Stimulated activated naive CD8-positive, alpha-beta T cell treated with anti-CD3 and anti-CD28 coated beads, Interleukin-15, Interleukin-2, amounts not matched to agents 100 ng/mL and 50 ng/mL, for 24 hours (primary cell): ENCODE measurements at regions not wholly inside any gene's neighbourhood (a gene's known extent, or its start where the extent isn't known, plus 50 kb on each side); places are given as distances from the start of the nearest gene placed in this dataset.

Source experiments
- H3K27ac Mint-ChIP-seq: one replicate; pipeline ENCODE4 v1.8.0; 2021; ENCODE audit warnings: mild to moderate bottlenecking, mixed read lengths
- H3K27me3 Mint-ChIP-seq: one replicate; pipeline ENCODE4 v1.8.0; 2021; ENCODE audit warnings: mixed read lengths
- H3K36me3 Mint-ChIP-seq: one replicate; pipeline ENCODE4 v1.8.0; 2021; ENCODE audit warnings: low read depth, mixed read lengths
- H3K4me1 Mint-ChIP-seq: one replicate; pipeline ENCODE4 v1.8.0; 2021; ENCODE audit warnings: low read depth, mixed read lengths
- H3K4me3 Mint-ChIP-seq: one replicate; pipeline ENCODE4 v1.8.0; 2021; ENCODE audit warnings: mild to moderate bottlenecking, mixed read lengths
- H3K9me3 Mint-ChIP-seq: one replicate; pipeline ENCODE4 v1.8.0; 2021; ENCODE audit warnings: mixed read lengths

- H3K9me3 Mint-ChIP-seq: no peaks in the 10 kb centered on the region
- H3K4me3 Mint-ChIP-seq: no peak overlapping the region
- H3K36me3 Mint-ChIP-seq: no peaks in the 10 kb centered on the region
- H3K4me1 Mint-ChIP-seq: no peaks in the 10 kb centered on the region
- no peak overlapping the region for H3K27ac Mint-ChIP-seq
- peaks cover 35% of the 10 kb centered on the region for H3K27me3 Mint-ChIP-seq
Measured at GRCh38 chr5:40078898-40079575, 600.7 kb upstream of the PTGER4 start.

- no peak overlapping the region for H3K4me3 Mint-ChIP-seq
- H3K4me1 Mint-ChIP-seq: no peaks in the 10 kb centered on the region
- H3K27me3 Mint-ChIP-seq: peaks cover 20% of the 10 kb centered on the region
- no peaks in the 10 kb centered on the region for H3K36me3 Mint-ChIP-seq
- H3K27ac Mint-ChIP-seq: no peak overlapping the region
- no peaks in the 10 kb centered on the region for H3K9me3 Mint-ChIP-seq
Measured at GRCh38 chr5:40074826-40075225, 604.9 kb upstream of the PTGER4 start.

- peaks cover 11% of the 10 kb centered on the region for H3K27me3 Mint-ChIP-seq
Measured at GRCh38 chr5:40073927-40074326, 605.8 kb upstream of the PTGER4 start.

GRCh38 chr5:40071870-40072269, 607.8 kb upstream of the PTGER4 start:
- H3K27me3 Mint-ChIP-seq: peaks cover 4% of the 10 kb centered on the region
- H3K36me3 Mint-ChIP-seq: no peaks in the 10 kb centered on the region
- no peak overlapping the region for H3K27ac Mint-ChIP-seq
- no peaks in the 10 kb centered on the region for H3K9me3 Mint-ChIP-seq
- H3K4me3 Mint-ChIP-seq: no peak overlapping the region
- H3K4me1 Mint-ChIP-seq: no peaks in the 10 kb centered on the region

More at GRCh38 chr5:40073927-40074326, 605.8 kb upstream of the PTGER4 start:
- Mint-ChIP-seq H3K4me3 (no peak overlapping the region), H3K4me1 (no peaks in the 10 kb centered on the region), H3K9me3 (no peaks in the 10 kb centered on the region), H3K36me3 (no peaks in the 10 kb centered on the region), H3K27ac (no peak overlapping the region)

- H3K9me3 Mint-ChIP-seq: no peaks in the 10 kb centered on the region
- H3K36me3 Mint-ChIP-seq: no peaks in the 10 kb centered on the region
- H3K27me3 Mint-ChIP-seq: no peaks in the 10 kb centered on the region
- no peaks in the 10 kb centered on the region for H3K4me1 Mint-ChIP-seq
- no peak overlapping the region for H3K4me3 Mint-ChIP-seq
- no peak overlapping the region for H3K27ac Mint-ChIP-seq
Measured at GRCh38 chr5:40066616-40067015, 613.1 kb upstream of the PTGER4 start.

- Mint-ChIP-seq H3K36me3 (no peaks in the 10 kb centered on the region), H3K27me3 (peaks cover 3% of the 10 kb centered on the region), H3K9me3 (no peaks in the 10 kb centered on the region), H3K27ac (no peak overlapping the region), H3K4me3 (no peak overlapping the region), H3K4me1 (no peaks in the 10 kb centered on the region)
Measured at GRCh38 chr5:40052808-40053207, 626.9 kb upstream of the PTGER4 start.

- H3K27me3 Mint-ChIP-seq: peaks cover 5% of the 10 kb centered on the region
Measured at GRCh38 chr5:40046792-40047191, 622.0 kb upstream of the DAB2 start.

GRCh38 chr5:40045429-40045828, 620.6 kb upstream of the DAB2 start:
- Mint-ChIP-seq H3K4me3 (no peak overlapping the region), H3K9me3 (peaks cover 4% of the 10 kb centered on the region), H3K4me1 (peaks cover 9% of the 10 kb centered on the region), H3K27ac (no peak overlapping the region), H3K27me3 (peaks cover 6% of the 10 kb centered on the region), H3K36me3 (no peaks in the 10 kb centered on the region)

More at GRCh38 chr5:40046792-40047191, 622.0 kb upstream of the DAB2 start:
- H3K27ac Mint-ChIP-seq: no peak overlapping the region
- peaks cover 9% of the 10 kb centered on the region for H3K4me1 Mint-ChIP-seq
- H3K4me3 Mint-ChIP-seq: no peak overlapping the region
- peaks cover 4% of the 10 kb centered on the region for H3K9me3 Mint-ChIP-seq
- H3K36me3 Mint-ChIP-seq: no peaks in the 10 kb centered on the region

GRCh38 chr5:40043916-40044315, 619.1 kb upstream of the DAB2 start:
- Mint-ChIP-seq H3K4me1 (peaks cover 9% of the 10 kb centered on the region), H3K36me3 (no peaks in the 10 kb centered on the region), H3K27me3 (peaks cover 6% of the 10 kb centered on the region), H3K27ac (no peak overlapping the region), H3K9me3 (peaks cover 4% of the 10 kb centered on the region), H3K4me3 (no peak overlapping the region)

GRCh38 chr5:40041452-40041851, 616.7 kb upstream of the DAB2 start:
- peak overlapping the region; percentile 8 for H3K27ac Mint-ChIP-seq
- no peak overlapping the region for H3K4me3 Mint-ChIP-seq
- peaks cover 3% of the 10 kb centered on the region for H3K4me1 Mint-ChIP-seq
- H3K27me3 Mint-ChIP-seq: peaks cover 3% of the 10 kb centered on the region
- H3K9me3 Mint-ChIP-seq: no peaks in the 10 kb centered on the region
- no peaks in the 10 kb centered on the region for H3K36me3 Mint-ChIP-seq

GRCh38 chr5:40037713-40038112, 612.9 kb upstream of the DAB2 start:
- H3K27me3 Mint-ChIP-seq: peaks cover 3% of the 10 kb centered on the region
- H3K4me1 Mint-ChIP-seq: peaks cover 12% of the 10 kb centered on the region
- H3K4me3 Mint-ChIP-seq: no peak overlapping the region
- H3K27ac Mint-ChIP-seq: no peak overlapping the region
- H3K9me3 Mint-ChIP-seq: no peaks in the 10 kb centered on the region
- H3K36me3 Mint-ChIP-seq: no peaks in the 10 kb centered on the region

- H3K9me3 Mint-ChIP-seq: no peaks in the 10 kb centered on the region
- no peak overlapping the region for H3K4me3 Mint-ChIP-seq
- no peak overlapping the region for H3K27ac Mint-ChIP-seq
- H3K4me1 Mint-ChIP-seq: peaks cover 12% of the 10 kb centered on the region
- no peaks in the 10 kb centered on the region for H3K36me3 Mint-ChIP-seq
- H3K27me3 Mint-ChIP-seq: no peaks in the 10 kb centered on the region
Measured at GRCh38 chr5:40034441-40034840, 609.7 kb upstream of the DAB2 start.

GRCh38 chr5:40033411-40033810, 608.6 kb upstream of the DAB2 start:
- Mint-ChIP-seq H3K4me1 (peaks cover 12% of the 10 kb centered on the region), H3K9me3 (no peaks in the 10 kb centered on the region), H3K36me3 (no peaks in the 10 kb centered on the region), H3K27ac (no peak overlapping the region), H3K4me3 (no peak overlapping the region), H3K27me3 (peaks cover 4% of the 10 kb centered on the region)

- Mint-ChIP-seq H3K36me3 (no peaks in the 10 kb centered on the region), H3K4me3 (no peak overlapping the region), H3K9me3 (no peaks in the 10 kb centered on the region), H3K4me1 (peaks cover 12% of the 10 kb centered on the region), H3K27ac (no peak overlapping the region), H3K27me3 (peaks cover 4% of the 10 kb centered on the region)
Measured at GRCh38 chr5:40033009-40033408, 608.2 kb upstream of the DAB2 start.

GRCh38 chr5:40030661-40031060, 605.9 kb upstream of the DAB2 start:
- H3K27me3 Mint-ChIP-seq: peaks cover 8% of the 10 kb centered on the region
- H3K9me3 Mint-ChIP-seq: no peaks in the 10 kb centered on the region
- H3K27ac Mint-ChIP-seq: no peak overlapping the region
- no peak overlapping the region for H3K4me3 Mint-ChIP-seq
- H3K4me1 Mint-ChIP-seq: peaks cover 12% of the 10 kb centered on the region
- no peaks in the 10 kb centered on the region for H3K36me3 Mint-ChIP-seq
